ENCODE measurements at regions not wholly inside any gene's neighbourhood (a gene's known extent, or its start where the extent isn't known, plus 50 kb on each side); places are given as distances from the start of the nearest gene placed in this dataset.
"Not testable (repeated sequence)": the region's sequence is repeated elsewhere in the genome, so short reads cannot be mapped to it uniquely, and the experiment has no call there.

DNA sequence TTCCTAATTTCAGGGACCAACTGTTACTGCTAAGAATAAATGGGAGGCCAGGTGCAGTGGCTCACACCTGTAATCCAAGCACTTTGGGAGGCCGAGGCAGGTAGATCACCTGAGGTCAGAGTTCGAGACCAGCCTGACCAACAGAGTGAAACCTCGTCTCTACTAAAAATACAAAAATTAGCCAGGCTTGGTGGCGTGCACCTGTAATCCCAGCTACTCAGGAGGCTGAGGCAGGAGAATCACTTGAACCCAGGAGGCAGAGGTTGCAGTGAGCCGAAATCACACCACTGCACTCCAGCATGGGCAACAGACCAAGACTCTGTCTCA is 95.6 kb upstream of the CHD2 start:
- TF ChIP-seq, protein P1, sequence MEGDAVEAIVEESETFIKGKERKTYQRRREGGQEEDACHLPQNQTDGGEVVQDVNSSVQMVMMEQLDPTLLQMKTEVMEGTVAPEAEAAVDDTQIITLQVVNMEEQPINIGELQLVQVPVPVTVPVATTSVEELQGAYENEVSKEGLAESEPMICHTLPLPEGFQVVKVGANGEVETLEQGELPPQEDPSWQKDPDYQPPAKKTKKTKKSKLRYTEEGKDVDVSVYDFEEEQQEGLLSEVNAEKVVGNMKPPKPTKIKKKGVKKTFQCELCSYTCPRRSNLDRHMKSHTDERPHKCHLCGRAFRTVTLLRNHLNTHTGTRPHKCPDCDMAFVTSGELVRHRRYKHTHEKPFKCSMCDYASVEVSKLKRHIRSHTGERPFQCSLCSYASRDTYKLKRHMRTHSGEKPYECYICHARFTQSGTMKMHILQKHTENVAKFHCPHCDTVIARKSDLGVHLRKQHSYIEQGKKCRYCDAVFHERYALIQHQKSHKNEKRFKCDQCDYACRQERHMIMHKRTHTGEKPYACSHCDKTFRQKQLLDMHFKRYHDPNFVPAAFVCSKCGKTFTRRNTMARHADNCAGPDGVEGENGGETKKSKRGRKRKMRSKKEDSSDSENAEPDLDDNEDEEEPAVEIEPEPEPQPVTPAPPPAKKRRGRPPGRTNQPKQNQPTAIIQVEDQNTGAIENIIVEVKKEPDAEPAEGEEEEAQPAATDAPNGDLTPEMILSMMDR (conservative IDR thresholded peaks at IDR 0.05 in 1 of 2, IDR thresholded peaks at IDR 0.05 in 1 of 2; ENCODE audit: extremely low read depth in 1 of 2, insufficient read depth in 1 of 2, low read depth in 1 of 2, low read length in 2 of 2), result not testable (repeated sequence)
- TF ChIP-seq EZH2 (IDR thresholded peaks at IDR 0.05; ENCODE audit: borderline replicate concordance, low read length), result not testable (repeated sequence)

Measured in mammary epithelial cell (primary cell).